CMK (cell line): ENCODE measurements at regions not wholly inside any gene's neighbourhood (a gene's known extent, or its start where the extent isn't known, plus 50 kb on each side); places are given as distances from the start of the nearest gene placed in this dataset.

ENCODE experiments used
- DNase-seq: peaks from one replicate; pipeline ENCODE4 v3.0.0-alpha.2; 2010; ENCODE audit warnings: low read depth

DNA sequence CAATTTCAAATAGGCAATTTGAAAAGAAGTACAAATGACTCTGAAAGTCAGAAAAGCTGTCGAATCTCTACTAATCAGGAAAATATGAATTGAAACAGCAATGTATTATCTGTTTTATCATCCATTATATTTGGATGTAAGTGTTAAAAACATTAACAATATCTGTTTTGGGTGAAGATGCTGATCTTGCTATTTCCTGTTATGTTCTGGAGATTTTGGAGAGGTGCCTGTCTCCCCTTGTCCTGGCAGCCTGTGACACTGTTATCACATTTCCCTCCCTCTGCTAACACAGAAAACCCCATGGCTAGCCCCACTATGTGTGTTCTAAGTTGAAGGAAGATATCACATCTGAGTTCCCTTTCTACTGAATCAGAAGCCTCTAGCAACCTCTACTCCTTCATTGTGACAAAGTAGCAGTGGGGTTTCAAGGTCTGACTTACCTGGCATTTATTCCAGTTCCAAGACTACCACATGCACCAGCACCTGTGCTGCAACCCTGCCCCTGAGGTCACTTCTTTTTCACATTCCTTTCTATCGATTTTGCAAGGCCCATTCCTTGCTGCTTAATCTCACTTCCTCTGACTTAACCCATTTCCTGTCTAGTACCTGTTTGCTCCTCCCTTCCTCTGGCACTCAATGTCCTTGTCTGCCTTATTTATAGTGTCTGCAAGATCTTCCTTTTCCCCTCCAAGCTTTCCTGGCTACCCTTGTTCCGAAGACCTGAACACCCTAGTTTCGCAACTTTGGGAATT lies 95.5 kb upstream of the COL8A1 start:
- DNase-seq, result no peak

DNA sequence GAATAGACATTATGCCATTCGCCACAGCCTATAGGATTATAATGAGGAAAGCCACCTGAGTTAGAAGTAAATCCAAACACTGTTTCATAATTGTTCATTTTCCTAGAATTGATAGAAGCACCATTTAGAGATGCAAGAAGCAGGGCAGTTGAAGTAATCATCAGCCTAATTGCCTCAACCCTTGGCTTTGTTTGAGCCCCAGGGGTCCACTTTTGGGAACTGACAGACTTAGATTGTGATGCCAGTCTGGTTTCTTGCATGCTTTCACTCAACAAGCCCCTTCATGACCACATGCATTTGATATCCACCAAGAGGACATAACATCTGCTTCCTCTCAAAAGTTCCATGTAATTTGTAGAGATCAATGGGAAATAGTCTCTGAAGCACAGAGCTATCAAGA lies 97.2 kb upstream of the COL8A1 start:
- DNase-seq, result no peak

DNA sequence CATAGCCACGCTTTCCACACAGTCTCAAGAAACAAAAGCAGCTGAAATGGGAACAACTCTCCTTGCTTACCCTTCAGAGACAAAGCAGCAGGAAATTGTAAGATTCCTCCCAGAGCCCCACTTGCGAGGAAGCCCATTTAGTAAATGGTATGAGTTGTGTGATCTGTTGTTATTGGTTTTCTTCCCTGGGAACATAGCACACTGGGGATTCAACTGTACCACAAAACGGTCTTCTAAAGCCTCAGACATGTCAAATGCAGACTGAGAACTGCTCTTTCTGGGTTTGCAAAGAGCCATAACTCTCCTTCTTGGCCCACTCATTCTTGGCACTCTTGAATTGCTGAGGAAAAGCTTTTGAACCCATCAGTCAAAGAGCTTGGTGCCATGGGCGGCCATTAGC lies 101.0 kb upstream of the COL8A1 start:
- DNase-seq, result no peak

GRCh38 chr3:99536555-99537314 lies 101.7 kb upstream of the COL8A1 start:
- DNase-seq, result no peak

DNA sequence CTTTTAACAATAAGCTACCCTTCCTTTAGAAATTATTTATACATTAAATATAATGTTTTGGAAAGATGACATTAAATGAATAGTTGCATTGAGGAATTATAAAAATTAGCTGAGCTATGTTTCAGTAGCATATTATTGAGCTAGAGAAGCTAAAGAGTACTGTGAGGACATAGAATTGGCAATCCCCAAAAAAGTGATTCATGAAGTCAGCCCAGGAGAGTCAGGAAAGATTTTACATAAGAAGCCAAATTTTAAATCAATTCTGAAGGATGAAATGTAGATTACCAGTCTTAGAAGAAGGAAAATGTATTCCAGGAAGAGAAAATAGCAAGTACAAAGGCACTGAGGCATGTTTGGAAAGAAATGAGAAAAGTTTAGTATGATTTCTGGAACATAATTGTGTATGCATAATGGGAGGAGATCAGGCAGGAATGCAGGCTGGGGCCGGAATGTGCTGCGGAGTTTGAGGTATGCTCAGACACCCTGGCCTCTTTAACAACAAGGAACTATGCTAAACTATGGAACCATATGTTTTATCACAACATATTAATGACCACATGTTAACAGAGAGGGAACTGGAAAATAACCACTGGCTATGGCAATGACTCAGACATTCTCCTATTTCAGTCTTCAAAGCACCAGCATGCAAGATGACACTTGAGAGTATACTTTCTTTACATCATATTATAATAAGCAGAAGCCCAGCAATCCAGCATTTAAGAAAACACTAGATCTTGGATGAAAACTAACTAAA lies 103.3 kb upstream of the COL8A1 start:
- no peak for DNase-seq

GRCh38 chr3:99532246-99532645 lies 106.1 kb upstream of the COL8A1 start:
- DNase-seq, result no peak

- DNase-seq, result no peak
Observed at GRCh38 chr3:99529265-99529664, 109.1 kb upstream of the COL8A1 start.

- DNase-seq, result no peak
Observed at GRCh38 chr3:99526921-99527320, 111.5 kb upstream of the COL8A1 start.

- no peak for DNase-seq
Observed at GRCh38 chr3:99524559-99524958, 113.8 kb upstream of the COL8A1 start.

DNA sequence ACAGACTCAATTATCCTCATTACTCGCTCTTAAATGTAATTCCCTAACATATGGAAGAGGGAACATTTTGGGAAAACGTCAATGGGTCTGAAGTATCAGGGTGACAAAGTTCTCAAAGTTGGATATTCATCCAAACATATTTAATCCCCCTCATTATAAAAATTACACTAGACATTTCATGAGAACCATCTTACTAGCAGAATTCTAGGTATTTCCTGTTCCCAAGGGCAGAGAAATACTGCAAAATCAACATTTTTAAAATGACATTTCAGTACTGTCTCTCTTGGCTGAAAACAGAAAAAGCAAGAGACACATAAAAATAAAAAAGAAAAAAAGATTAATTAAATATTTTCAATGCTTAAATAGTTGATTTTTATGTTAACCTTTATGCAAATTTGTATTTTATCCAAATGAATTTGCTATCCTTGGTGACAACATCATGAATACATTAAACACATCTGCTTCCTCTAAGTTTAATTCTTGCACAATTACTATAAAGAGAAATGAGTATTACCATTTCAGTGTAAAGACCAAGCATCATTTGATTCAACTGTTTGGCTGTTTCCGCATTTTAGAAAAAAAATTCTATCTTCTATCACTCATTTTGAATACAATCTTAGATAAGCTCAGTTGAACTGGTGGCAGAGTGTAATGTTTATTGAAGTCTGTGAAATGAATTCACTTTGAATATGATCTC lies 114.8 kb upstream of the COL8A1 start:
- DNase-seq, result no peak

DNA sequence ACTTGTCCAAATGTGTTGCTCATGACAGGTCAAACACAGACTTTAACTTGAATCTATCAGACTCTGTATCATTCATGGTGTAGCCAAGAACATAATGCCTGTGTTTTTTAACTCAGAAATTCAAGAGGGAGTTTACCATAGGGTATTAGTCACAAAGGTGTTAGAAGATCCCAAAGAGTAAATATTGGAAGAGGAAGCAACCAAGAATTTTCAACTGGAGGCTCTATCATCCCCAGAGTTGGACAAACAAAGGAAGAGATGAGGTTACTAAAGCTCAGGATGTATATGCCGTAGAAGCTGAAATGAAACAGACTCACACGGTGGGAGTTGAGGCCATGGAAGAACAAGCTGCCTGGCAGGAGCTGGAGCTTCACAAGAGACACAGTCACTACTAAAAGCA lies 116.2 kb upstream of the COL8A1 start:
- DNase-seq, result no peak

DNA sequence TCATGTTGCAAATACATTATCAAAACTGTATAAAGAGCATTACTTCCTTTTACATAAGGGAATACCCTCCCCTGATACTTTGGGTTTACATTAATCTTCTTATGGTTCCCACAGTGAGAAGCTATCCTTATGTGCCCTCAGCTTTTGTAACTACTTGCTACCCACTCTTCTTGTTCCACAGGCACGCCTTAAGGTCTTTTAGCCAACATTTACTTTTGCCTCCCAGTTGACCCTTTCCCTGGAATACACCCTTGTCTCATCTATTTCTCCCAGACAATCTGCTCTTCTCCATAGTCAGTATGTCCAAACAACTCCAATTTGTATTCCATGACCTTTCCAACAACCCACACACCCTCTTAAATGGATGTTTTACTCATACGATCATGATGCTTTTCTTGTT lies 116.8 kb upstream of the COL8A1 start:
- DNase-seq, result no peak

- DNase-seq, result no peak
Observed at GRCh38 chr3:99520513-99520912, 117.9 kb upstream of the COL8A1 start.

DNA sequence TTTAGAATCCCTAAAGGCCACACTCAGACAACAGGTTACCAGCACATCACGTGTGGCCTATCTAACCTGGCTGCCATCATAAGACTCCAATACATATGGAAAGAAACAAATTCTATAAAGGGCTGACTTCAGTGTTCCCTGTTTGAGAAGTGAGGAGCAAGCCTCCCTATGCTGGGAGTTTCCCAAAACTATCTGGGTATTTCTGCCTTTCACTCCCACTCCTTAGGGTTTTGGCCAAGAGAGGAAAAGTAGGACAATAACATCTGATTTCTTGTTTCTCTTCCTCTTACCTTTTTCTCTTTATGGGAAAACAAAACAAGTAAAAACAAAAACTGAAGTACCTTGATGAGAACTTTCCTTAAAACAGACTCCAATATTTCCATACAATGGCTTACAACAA lies 121.5 kb upstream of the COL8A1 start:
- no peak for DNase-seq

GRCh38 chr3:99515891-99516290 lies 122.5 kb upstream of the COL8A1 start:
- no peak for DNase-seq

GRCh38 chr3:99509224-99509623 lies 129.2 kb upstream of the COL8A1 start:
- DNase-seq, result no peak

DNA sequence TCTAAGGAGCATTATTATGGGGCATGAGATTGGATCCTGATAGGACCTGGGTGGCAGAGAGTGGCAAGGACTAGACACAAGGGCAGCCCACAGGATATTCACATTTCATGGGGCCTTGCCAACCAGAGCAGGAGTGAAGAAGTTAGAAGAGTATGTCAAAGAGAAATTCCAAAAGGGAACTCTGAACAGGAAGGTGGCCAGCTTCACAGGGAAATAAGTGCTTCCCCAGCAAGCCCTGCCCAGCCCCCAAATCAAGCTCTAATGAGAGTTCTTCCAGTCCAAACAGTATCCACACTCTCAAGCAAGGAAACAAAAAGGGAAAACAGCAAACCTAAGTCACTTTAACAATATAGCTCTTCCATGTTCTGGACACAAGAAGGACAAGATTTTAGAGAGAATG lies 130.2 kb upstream of the COL8A1 start:
- no peak for DNase-seq

DNA sequence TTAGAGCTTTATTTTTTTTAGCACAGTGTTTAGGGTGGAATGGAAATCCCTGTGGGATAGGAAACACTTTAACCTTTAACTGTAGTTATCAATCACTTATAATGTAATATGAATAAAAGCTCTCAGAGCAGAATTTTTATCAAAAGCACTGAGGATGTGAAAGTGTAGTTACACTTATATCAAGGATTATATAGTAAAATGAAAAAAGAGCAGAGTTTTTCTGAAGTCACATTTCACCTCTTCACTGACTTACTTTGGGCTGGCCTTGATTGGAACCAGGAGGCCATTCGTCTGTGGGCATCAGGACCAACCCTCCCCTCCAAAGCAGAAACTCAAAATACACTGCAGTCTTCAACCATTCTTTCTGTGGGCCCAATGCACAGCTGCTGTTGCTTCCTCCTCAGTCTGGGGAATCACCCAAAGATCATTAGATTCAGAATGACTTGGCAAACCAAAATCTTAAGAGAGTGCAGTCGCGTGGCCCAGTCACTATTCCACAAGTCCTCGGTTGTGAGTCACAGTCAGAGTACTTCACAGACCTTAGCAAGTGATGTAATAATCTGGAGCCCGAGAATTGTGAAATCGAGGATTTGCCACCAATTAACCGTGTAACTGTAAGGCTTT lies 132.6 kb upstream of the COL8A1 start:
- no peak for DNase-seq

GRCh38 chr3:99505200-99505599 lies 133.2 kb upstream of the COL8A1 start:
- DNase-seq, result no peak

DNA sequence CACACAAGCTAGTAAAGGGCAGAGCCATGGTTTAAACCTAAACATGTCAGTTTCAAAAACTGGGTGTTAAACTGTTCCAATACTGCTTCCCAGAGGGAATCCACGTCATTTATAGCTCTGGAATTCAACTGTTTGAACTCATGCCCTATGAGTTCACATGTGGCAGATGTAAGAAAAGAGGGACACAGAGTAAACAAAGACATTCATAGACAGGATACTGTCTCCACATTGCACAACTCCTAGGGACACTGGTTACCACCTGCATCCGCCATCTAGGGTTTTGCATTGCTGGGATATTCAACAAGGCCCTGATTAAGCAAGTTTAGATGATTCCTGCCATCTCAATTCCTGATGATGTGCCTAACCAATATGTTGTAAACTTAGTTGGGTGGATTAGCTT lies 134.1 kb upstream of the COL8A1 start:
- no peak for DNase-seq

GRCh38 chr3:99503350-99503749 lies 135.0 kb upstream of the COL8A1 start:
- no peak for DNase-seq

- DNase-seq, result no peak
Observed at GRCh38 chr3:99502871-99503270, 135.5 kb upstream of the COL8A1 start.
